WERI-Rb-1 (cell line): ENCODE measurements at regions not wholly inside any gene's neighbourhood (a gene's known extent, or its start where the extent isn't known, plus 50 kb on each side); places are given as distances from the start of the nearest gene placed in this dataset.

ENCODE experiments used
- DNase-seq: peaks from one replicate; pipeline ENCODE4 v3.0.0-alpha.2; 2020
- H3K27ac ChIP-seq: fragments of 250-450 bp; sonication (Bioruptor Pico); 2 replicates; pipeline ENCODE4 v1.5.1; 2020; ENCODE audit warnings: mild to moderate bottlenecking, moderate library complexity
- H3K27me3 ChIP-seq: fragments of 250-450 bp; sonication (Bioruptor Pico); 2 replicates; pipeline ENCODE4 v1.5.1; 2021; ENCODE audit warnings: mild to moderate bottlenecking, low read depth, moderate library complexity; ENCODE audit not compliant: insufficient read depth, severe bottlenecking
- H3K36me3 ChIP-seq: fragments of 250-450 bp; sonication (Bioruptor Pico); 2 replicates; pipeline ENCODE4 v1.5.1; 2020; ENCODE audit warnings: mild to moderate bottlenecking, moderate library complexity
- H3K4me3 ChIP-seq: 2 replicates; pipeline ENCODE4 v1.5.1; 2011; ENCODE audit warnings: low read depth, mild to moderate bottlenecking, control low read depth, low read length
- H3K9me3 ChIP-seq: fragments of 250-450 bp; sonication (Bioruptor Pico); 2 replicates; pipeline ENCODE4 v1.5.1; 2021; ENCODE audit warnings: mild to moderate bottlenecking, moderate library complexity; ENCODE audit not compliant: severe bottlenecking
- CTCF ChIP-seq: IDR thresholded peaks from 2 replicates; pipeline ENCODE4 v1.5.1; 2011; ENCODE audit warnings: low read depth, mild to moderate bottlenecking, control low read depth, inconsistent platforms, low read length

GRCh38 chr10:128587689-128588088 lies 461.5 kb upstream of the MKI67 start:
- TF ChIP-seq CTCF: no peak
- no peak overlapping the region for H3K27ac ChIP-seq

GRCh38 chr10:128588402-128588801 lies 462.2 kb upstream of the MKI67 start:
- no peaks in the 10 kb centered on the region for H3K27me3 ChIP-seq
- no peak for TF ChIP-seq CTCF
- no peaks in the 10 kb centered on the region for H3K36me3 ChIP-seq
- DNase-seq: no peak
- no peak overlapping the region for H3K4me3 ChIP-seq
- H3K27ac ChIP-seq: no peak overlapping the region
- no peaks in the 10 kb centered on the region for H3K9me3 ChIP-seq

More at GRCh38 chr10:128587689-128588088, 461.5 kb upstream of the MKI67 start:
- no peaks in the 10 kb centered on the region for H3K27me3 ChIP-seq
- no peaks in the 10 kb centered on the region for H3K9me3 ChIP-seq
- no peaks in the 10 kb centered on the region for H3K36me3 ChIP-seq
- no peak for DNase-seq
- no peak overlapping the region for H3K4me3 ChIP-seq

GRCh38 chr10:128594688-128595087 lies 468.5 kb upstream of the MKI67 start:
- no peaks in the 10 kb centered on the region for H3K9me3 ChIP-seq
- no peak overlapping the region for H3K4me3 ChIP-seq
- no peaks in the 10 kb centered on the region for H3K36me3 ChIP-seq
- no peak for DNase-seq
- H3K27me3 ChIP-seq: peaks cover 4% of the 10 kb centered on the region
- no peak overlapping the region for H3K27ac ChIP-seq
- no peak for TF ChIP-seq CTCF

GRCh38 chr10:128596906-128597305 lies 470.7 kb upstream of the MKI67 start:
- peaks cover 4% of the 10 kb centered on the region for H3K27me3 ChIP-seq
- DNase-seq: no peak
- H3K4me3 ChIP-seq: no peak overlapping the region
- no peaks in the 10 kb centered on the region for H3K9me3 ChIP-seq
- H3K27ac ChIP-seq: no peak overlapping the region
- no peaks in the 10 kb centered on the region for H3K36me3 ChIP-seq
- no peak for TF ChIP-seq CTCF

- H3K36me3 ChIP-seq: no peaks in the 10 kb centered on the region
- no peaks in the 10 kb centered on the region for H3K9me3 ChIP-seq
- no peak overlapping the region for H3K4me3 ChIP-seq
- H3K27ac ChIP-seq: no peak overlapping the region
- DNase-seq: no peak
- no peak for TF ChIP-seq CTCF
- peaks cover 4% of the 10 kb centered on the region for H3K27me3 ChIP-seq
Measured at GRCh38 chr10:128599030-128599429, 472.8 kb upstream of the MKI67 start.

- H3K36me3 ChIP-seq: no peaks in the 10 kb centered on the region
- no peak for TF ChIP-seq CTCF
- H3K9me3 ChIP-seq: no peaks in the 10 kb centered on the region
- H3K4me3 ChIP-seq: no peak overlapping the region
- H3K27ac ChIP-seq: no peak overlapping the region
- no peak for DNase-seq
- H3K27me3 ChIP-seq: peaks cover 4% of the 10 kb centered on the region
Measured at GRCh38 chr10:128599538-128599937, 473.3 kb upstream of the MKI67 start.
